Muscle layer of duodenum (tissue), 2 donors: ENCODE measurements at regions not wholly inside any gene's neighbourhood (a gene's known extent, or its start where the extent isn't known, plus 50 kb on each side); places are given as distances from the start of the nearest gene placed in this dataset.
"Not testable (repeated sequence)": the region's sequence is repeated elsewhere in the genome, so short reads cannot be mapped to it uniquely, and the experiment has no call there.

ENCODE experiments used
- H3K27ac ChIP-seq: one replicate; pipeline ENCODE4 v1.7.0; 2013; ENCODE audit warnings: mild to moderate bottlenecking, low read length
- H3K27me3 ChIP-seq: one replicate; pipeline ENCODE4 v1.7.0; 2013; ENCODE audit warnings: low read depth, mild to moderate bottlenecking, control low read depth, low read length
- H3K36me3 ChIP-seq, 2 donors: one replicate each; pipeline ENCODE4 v1.7.0; 2013; ENCODE audit warnings: low read length in 2 of 2, control low read depth in 1 of 2, mild to moderate bottlenecking in 1 of 2; ENCODE audit not compliant: insufficient read depth in 2 of 2, control insufficient read depth in 1 of 2
- H3K4me1 ChIP-seq, 2 donors: one replicate each; pipeline ENCODE4 v1.7.0; 2013; ENCODE audit warnings: low read length in 2 of 2, mild to moderate bottlenecking in 2 of 2, control low read depth in 1 of 2, moderate library complexity in 1 of 2; ENCODE audit not compliant: insufficient read depth in 2 of 2, control insufficient read depth in 1 of 2
- H3K4me3 ChIP-seq, 2 donors: one replicate each; pipeline ENCODE4 v1.7.0; 2013; ENCODE audit warnings: low read length in 2 of 2, low read depth in 1 of 2, mild to moderate bottlenecking in 1 of 2
- H3K9me3 ChIP-seq, 2 donors: one replicate each; pipeline ENCODE4 v1.7.0; 2013; ENCODE audit warnings: low read length in 2 of 2, control low read depth in 1 of 2, mild to moderate bottlenecking in 1 of 2; ENCODE audit not compliant: control insufficient read depth in 1 of 2
- donor health status: healthy.

GRCh38 chr3:162956711-162957110 is 1460.1 kb downstream of the OTOL1 start:
- no peak overlapping the region for H3K27ac ChIP-seq
- H3K27me3 ChIP-seq, result no peaks in the 10 kb centered on the region
- H3K4me1 ChIP-seq, result no peaks in the 10 kb centered on the region
- no peaks in the 10 kb centered on the region for H3K36me3 ChIP-seq
- no peaks in the 10 kb centered on the region for H3K9me3 ChIP-seq
- no peak overlapping the region for H3K4me3 ChIP-seq

- no peak overlapping the region for H3K4me3 ChIP-seq
- no peaks in the 10 kb centered on the region for H3K9me3 ChIP-seq
- no peak overlapping the region for H3K27ac ChIP-seq
- H3K27me3 ChIP-seq, result no peaks in the 10 kb centered on the region
- no peaks in the 10 kb centered on the region for H3K36me3 ChIP-seq
- H3K4me1 ChIP-seq, result no peaks in the 10 kb centered on the region
These were observed 1463.7 kb downstream of the OTOL1 start for GRCh38 chr3:162960269-162960668.

GRCh38 chr3:162970292-162970691 is 1473.7 kb downstream of the OTOL1 start:
- no peak overlapping the region for H3K4me3 ChIP-seq
- H3K27me3 ChIP-seq, result no peaks in the 10 kb centered on the region
- H3K9me3 ChIP-seq, result no peaks in the 10 kb centered on the region
- no peaks in the 10 kb centered on the region for H3K4me1 ChIP-seq
- no peaks in the 10 kb centered on the region for H3K36me3 ChIP-seq
- no peak overlapping the region for H3K27ac ChIP-seq

- H3K4me3 ChIP-seq, result no peak overlapping the region
- no peaks in the 10 kb centered on the region for H3K36me3 ChIP-seq
- H3K27me3 ChIP-seq, result no peaks in the 10 kb centered on the region
- no peaks in the 10 kb centered on the region for H3K4me1 ChIP-seq
- no peaks in the 10 kb centered on the region for H3K9me3 ChIP-seq
- no peak overlapping the region for H3K27ac ChIP-seq
These were observed 1475.1 kb downstream of the OTOL1 start for GRCh38 chr3:162971715-162972114.

GRCh38 chr3:162973428-162973917 is 1476.9 kb downstream of the OTOL1 start:
- no peaks in the 10 kb centered on the region for H3K27me3 ChIP-seq
- no peaks in the 10 kb centered on the region for H3K36me3 ChIP-seq
- no peak overlapping the region for H3K4me3 ChIP-seq
- H3K4me1 ChIP-seq, result no peaks in the 10 kb centered on the region
- no peak overlapping the region for H3K27ac ChIP-seq
- no peaks in the 10 kb centered on the region for H3K9me3 ChIP-seq

GRCh38 chr3:162978136-162978535 is 1481.5 kb downstream of the OTOL1 start:
- H3K27me3 ChIP-seq, result no peaks in the 10 kb centered on the region
- H3K27ac ChIP-seq, result no peak overlapping the region
- H3K9me3 ChIP-seq, result no peaks in the 10 kb centered on the region
- no peaks in the 10 kb centered on the region for H3K36me3 ChIP-seq
- no peak overlapping the region for H3K4me3 ChIP-seq
- no peaks in the 10 kb centered on the region for H3K4me1 ChIP-seq

- no peaks in the 10 kb centered on the region for H3K9me3 ChIP-seq
- H3K4me3 ChIP-seq, result no peak overlapping the region
- H3K4me1 ChIP-seq, result no peaks in the 10 kb centered on the region
- H3K27ac ChIP-seq, result no peak overlapping the region
- no peaks in the 10 kb centered on the region for H3K36me3 ChIP-seq
- no peaks in the 10 kb centered on the region for H3K27me3 ChIP-seq
These were observed 1488.1 kb downstream of the OTOL1 start for GRCh38 chr3:162984746-162985145.

- not testable (repeated sequence) for H3K36me3 ChIP-seq, H3K9me3 ChIP-seq, H3K27ac ChIP-seq, H3K4me3 ChIP-seq, H3K4me1 ChIP-seq, H3K27me3 ChIP-seq
These were observed 1490.6 kb downstream of the OTOL1 start for GRCh38 chr3:162987085-162987794.

GRCh38 chr3:162992741-162993140 is 1496.1 kb downstream of the OTOL1 start:
- Histone ChIP-seq H3K4me1 (no peaks in the 10 kb centered on the region), H3K27me3 (no peaks in the 10 kb centered on the region), H3K27ac (no peak overlapping the region), H3K36me3 (no peaks in the 10 kb centered on the region), H3K9me3 (peaks cover 0 to 11% of the 10 kb centered on the region in 2 donors), H3K4me3 (no peak overlapping the region)

- H3K4me3 ChIP-seq, result no peak overlapping the region
- H3K36me3 ChIP-seq, result no peaks in the 10 kb centered on the region
- no peak overlapping the region for H3K27ac ChIP-seq
- H3K4me1 ChIP-seq, result peaks cover 0 to 3% of the 10 kb centered on the region in 2 donors
- H3K9me3 ChIP-seq, result peaks cover 0 to 11% of the 10 kb centered on the region in 2 donors
- no peaks in the 10 kb centered on the region for H3K27me3 ChIP-seq
These were observed 1497.6 kb downstream of the OTOL1 start for GRCh38 chr3:162994165-162994564.

GRCh38 chr3:162996368-162996767 is 1499.8 kb downstream of the OTOL1 start:
- Histone ChIP-seq H3K4me3 (no peak overlapping the region), H3K27ac (no peak overlapping the region), H3K9me3 (peaks cover 0 to 11% of the 10 kb centered on the region in 2 donors), H3K27me3 (no peaks in the 10 kb centered on the region), H3K4me1 (peaks cover 0 to 3% of the 10 kb centered on the region in 2 donors), H3K36me3 (no peaks in the 10 kb centered on the region)

GRCh38 chr3:162998205-162998604 is 1501.6 kb downstream of the OTOL1 start:
- Histone ChIP-seq H3K4me1 (peaks cover 0 to 3% of the 10 kb centered on the region in 2 donors), H3K27me3 (no peaks in the 10 kb centered on the region), H3K9me3 (peaks cover 0 to 10% of the 10 kb centered on the region in 2 donors), H3K4me3 (peak overlapping the region; percentile 23 to 40), H3K36me3 (no peaks in the 10 kb centered on the region), H3K27ac (no peak overlapping the region)
